Middle frontal gyrus (tissue), 1 donor: ENCODE measurements at regions not wholly inside any gene's neighbourhood (a gene's known extent, or its start where the extent isn't known, plus 50 kb on each side); places are given as distances from the start of the nearest gene placed in this dataset.

Experiments
- DNase-seq: peaks from one replicate; pipeline ENCODE4 v3.0.0-alpha.2; 2015; ENCODE audit warnings: low spot score; ENCODE audit errors: extremely low spot score

- no peak for DNase-seq
These were observed 79.1 kb downstream of the ZNF365 start for GRCh38 chr10:62453274-62453673.

GRCh38 chr10:62454687-62455397 lies 80.7 kb downstream of the ZNF365 start:
- no peak for DNase-seq

DNA sequence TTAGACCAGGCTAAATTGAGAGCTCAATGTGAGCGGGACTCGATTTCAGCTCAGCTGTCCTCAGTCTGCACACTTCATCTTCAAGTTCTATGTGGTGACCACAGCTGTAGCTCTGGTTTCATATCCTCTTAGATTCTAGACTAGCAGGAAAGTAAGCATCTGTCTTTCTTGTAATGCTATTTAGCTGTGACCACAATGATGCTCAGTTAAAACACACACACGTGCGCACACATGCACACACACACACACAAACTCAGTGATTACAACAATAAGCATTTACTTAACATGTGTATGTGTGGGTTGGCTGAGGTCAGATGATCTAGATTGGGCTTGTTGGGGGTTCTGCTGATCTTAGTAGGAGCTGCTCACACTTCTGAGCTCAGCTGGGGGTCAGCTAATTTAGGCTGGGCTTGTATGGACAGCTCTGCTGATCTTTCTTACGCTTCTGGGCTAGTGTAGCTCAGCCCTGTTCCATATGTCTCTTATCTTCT lies 82.5 kb downstream of the ZNF365 start:
- DNase-seq: no peak

- no peak for DNase-seq
These were observed 83.0 kb downstream of the ZNF365 start for GRCh38 chr10:62457196-62457595.

DNA sequence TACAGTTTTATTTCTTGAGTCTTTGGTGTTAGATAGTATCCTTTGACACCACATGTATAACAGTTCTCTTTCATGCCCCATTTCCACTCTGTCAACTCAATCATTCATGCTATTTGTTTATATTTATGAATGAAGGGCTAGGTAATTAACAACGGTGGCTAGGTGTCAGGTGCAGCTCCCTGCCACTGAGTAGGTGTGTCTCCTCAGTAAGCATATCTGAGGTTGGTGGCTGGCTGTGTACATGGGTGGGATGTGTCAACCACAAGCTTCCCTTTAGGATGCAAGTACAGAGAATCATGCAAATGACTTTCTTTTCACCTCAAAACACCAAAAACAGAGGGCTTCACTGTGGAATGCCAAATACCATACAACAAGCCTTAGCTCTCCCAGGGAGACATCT lies 83.4 kb downstream of the ZNF365 start:
- no peak for DNase-seq

DNA sequence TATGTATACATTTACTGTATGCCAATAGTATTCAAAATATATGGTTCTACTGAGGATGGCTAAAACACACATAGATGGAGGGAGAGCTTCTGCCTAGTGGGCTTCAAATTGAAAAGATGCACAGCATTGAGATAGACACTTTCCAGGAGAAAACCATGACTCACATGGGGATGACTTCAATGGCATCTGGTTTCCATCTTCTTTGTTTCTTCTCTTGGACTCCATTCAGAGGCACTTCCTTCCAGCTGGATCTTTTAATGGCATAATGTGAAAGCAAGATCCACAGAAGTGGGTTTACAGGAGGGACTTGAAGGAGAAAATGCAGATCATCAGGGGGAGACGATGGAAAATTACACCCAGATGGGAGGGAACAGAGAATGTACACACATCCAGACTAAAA lies 84.9 kb downstream of the ZNF365 start:
- DNase-seq: no peak

DNA sequence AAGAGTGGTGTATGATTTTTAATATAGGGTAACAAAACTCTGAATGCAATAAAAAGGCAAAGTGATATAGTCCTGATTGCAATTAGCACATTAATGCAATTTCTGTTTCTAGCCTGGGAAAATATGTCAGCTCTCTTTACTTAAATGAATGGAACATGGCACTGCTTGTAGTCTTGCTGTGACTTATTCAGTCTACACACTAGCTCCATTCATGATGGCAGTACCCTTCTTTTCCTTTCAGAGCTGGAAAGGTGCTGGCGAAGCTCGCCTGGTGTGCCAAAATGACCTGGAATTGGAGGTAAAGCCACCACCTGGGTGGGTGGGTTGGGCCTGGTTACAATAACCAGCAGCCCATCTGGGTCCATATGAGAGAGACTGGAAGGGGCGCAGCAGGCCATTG lies 85.3 kb downstream of the ZNF365 start:
- DNase-seq: no peak

GRCh38 chr10:62460393-62460792 lies 86.2 kb downstream of the ZNF365 start:
- DNase-seq: no peak

DNA sequence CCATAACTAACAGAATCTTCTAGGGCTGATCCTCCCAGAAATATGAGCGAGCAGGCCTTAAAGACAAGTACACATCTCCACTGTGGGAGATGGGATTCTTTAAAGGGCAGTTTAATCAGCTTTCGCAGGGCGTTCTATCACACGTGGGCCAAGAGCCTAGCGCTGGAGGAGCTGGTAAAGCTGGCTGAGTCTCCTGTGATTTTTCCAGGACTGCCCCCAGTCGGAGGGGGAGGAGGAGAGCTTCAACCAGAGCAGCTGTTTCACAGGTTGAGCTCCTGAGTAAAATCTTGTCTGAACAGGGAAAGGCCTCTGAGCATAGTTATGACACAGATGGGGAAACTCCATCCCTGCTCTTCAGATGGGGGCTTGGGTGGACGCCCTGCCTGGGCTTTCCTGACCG lies 87.0 kb downstream of the ZNF365 start:
- peak; percentile 13 for DNase-seq

- DNase-seq: no peak
These were observed 88.3 kb downstream of the ZNF365 start for GRCh38 chr10:62462461-62462860.

GRCh38 chr10:62463364-62463763 lies 89.2 kb downstream of the ZNF365 start:
- DNase-seq: no peak

GRCh38 chr10:62464308-62464707 lies 90.1 kb downstream of the ZNF365 start:
- DNase-seq: no peak

- DNase-seq: no peak
These were observed 92.4 kb downstream of the ZNF365 start for GRCh38 chr10:62466590-62466989.

DNA sequence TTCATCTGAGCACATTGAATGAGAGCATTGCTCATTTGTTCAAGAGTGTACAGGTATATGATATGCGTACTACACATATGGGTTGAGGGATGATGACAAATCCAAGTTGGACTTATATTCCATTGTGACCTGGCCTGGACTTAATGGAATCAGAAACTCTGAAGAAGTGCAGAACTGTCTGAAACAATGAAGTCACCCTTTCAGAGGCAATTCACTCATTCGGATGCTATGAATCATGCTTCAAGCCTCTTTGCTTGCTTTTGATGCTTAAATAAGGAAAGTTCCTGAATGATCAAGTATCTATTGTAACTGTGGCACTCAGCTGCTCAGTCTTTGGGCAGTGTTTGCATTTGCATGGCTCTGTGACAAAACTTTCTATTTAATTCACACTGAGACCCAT lies 93.4 kb downstream of the ZNF365 start:
- no peak for DNase-seq

- DNase-seq: no peak
These were observed 97.5 kb downstream of the ZNF365 start for GRCh38 chr10:62471711-62472110.

DNA sequence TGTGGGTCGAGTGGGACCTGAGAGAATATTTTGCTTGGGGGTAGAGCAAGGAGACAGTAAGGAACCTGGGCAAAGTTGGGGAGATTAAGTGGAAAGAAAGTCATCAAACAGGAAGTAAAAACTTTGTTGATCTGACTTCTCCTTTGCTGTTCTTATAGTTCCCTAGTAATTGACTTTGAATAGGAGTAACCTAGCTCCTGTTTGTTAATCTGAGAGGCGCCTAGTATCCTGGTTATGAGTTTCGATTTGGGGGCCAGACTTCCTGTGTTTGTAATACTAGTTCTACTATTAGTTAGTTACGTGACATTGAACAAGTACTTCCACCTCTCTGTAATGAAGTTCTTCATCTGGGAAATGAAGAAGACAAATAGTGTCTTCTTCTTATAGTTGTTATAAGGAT lies 99.1 kb downstream of the ZNF365 start:
- no peak for DNase-seq

DNA sequence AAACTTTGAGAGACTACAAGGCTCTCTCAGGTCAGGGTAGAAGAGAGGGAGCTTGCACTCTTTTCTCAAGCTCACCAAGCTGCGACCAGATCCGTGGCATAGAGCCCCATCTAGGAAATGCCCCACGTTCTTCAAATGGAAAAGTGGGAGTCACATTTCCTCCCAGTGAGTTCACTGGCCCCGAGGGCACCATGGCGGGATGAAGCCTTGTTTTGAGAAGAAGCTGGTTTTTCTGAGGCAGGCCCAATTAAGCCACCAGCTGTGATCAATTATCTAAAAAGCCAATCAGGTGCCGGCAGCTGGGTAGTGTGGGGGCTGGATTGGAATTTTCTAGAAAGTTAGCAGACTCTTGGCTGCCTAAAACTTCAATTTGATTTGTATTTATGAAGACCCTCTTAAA lies 101.4 kb downstream of the ZNF365 start:
- no peak for DNase-seq

DNA sequence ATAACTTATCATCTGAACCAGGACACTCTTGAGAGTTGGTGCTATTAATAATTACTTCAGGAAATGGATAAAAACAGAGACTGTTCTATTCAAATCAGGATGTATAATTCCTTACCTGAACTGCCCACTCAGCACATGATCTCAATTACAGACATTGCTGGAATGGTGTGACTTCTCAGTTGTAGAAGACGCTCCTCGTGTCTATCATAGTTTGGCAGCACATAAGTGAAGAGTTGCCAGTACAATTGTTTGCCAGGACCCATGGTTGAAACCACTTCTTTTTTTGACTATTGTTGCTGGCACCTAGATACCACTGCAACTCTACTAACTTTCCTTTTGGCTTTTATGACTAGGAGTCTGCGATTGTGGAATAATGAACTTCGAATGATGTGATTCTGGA lies 105.4 kb downstream of the ZNF365 start:
- DNase-seq: no peak

GRCh38 chr10:62480196-62480595 lies 106.0 kb downstream of the ZNF365 start:
- DNase-seq: no peak

DNA sequence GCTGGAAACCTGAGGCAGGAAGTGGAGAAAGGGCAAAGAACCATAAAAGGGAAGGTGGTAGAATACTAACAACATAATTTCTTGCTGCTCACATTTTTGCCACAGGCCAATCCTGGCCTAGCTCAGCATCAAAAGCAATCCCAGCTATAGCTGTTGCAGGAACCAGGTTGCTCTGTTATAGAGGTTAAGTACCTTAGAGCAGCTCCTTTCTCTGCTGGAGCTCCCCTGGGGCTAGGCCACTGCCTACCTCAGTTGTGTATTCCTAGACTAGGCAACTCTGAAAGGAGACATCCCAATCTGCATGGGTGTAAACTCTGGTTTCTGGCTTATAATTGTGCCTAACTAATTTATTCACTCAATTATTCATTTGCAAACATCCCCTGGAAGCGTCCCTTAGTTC lies 108.4 kb downstream of the ZNF365 start:
- DNase-seq: no peak

DNA sequence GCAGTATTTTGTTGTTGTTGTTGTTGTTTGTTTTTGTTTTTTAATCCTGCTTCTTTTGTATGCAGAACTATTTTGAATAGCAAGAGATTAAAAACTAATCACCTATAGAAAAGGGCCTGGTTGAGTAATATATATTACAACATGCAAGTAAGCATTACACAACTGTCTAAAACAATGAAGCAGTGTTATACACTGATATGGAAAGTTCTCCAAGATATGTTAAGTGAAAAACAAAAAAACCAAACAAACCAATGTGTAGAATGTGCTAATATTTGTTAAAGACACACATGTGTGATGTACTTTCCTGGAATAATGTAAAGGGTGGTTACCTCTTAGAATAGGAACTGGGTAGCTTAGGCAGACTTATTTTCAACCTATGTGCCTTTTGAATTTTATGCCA lies 117.4 kb downstream of the ZNF365 start:
- DNase-seq: no peak

DNA sequence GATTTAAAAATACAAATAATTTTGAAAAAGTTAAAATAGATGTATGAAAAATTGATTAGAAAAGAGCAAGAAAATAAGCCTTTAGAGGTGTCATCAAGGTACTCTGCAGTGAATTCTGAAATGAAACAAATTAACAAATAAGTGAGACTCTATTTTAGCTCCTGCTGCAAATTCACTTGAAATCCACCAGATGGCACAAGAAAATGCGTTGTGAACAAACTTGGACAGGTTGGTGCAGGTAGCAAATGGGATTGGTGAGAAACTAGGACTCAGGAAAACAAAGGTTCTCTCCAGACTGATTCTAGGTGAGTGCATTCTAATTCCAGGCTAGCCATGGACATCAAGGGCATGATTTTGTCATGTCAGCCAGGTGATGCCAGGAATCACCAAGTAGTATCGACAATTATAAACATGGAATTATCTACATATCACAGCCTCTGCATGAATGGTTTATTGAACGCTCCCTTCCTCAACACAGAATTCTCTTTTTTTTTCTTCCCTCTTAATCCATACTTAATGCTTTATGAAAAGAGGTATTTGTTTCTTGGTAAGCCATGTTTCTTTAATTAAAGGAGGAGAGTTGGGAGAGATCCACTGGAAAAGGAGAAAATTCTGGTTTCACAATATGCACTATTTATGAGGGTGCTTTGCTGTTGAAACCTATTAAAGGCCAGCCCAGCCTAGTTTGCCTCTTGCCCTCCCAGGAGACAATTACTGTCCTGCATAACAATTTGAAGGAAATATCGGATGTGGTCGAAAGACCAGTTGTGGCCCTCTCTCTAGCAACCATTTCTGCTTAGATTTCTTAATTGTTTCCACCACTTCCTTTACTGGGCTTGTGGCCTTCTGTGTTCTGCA lies 118.1 kb downstream of the ZNF365 start:
- no peak for DNase-seq

GRCh38 chr10:62492870-62493180 lies 118.7 kb downstream of the ZNF365 start:
- DNase-seq: no peak
